GM23248 (cell line): ENCODE measurements at regions not wholly inside any gene's neighbourhood (a gene's known extent, or its start where the extent isn't known, plus 50 kb on each side); places are given as distances from the start of the nearest gene placed in this dataset.

Source experiments
- EZH2 ChIP-seq: fragments of 200-600 bp; sonication (generic); IDR thresholded peaks from 2 replicates; pipeline ENCODE4 v1.6.1; 2018; ENCODE audit warnings: antibody characterized with exemption, mild to moderate bottlenecking; ENCODE audit not compliant: insufficient read depth, poor library complexity, severe bottlenecking
- EZH2phosphoT487 ChIP-seq: fragments of 200-600 bp; sonication (generic); IDR thresholded peaks from 2 replicates; pipeline ENCODE4 v1.6.1; 2018; ENCODE audit warnings: antibody characterized with exemption, moderate library complexity, mild to moderate bottlenecking, low read depth; ENCODE audit not compliant: insufficient read depth

DNA sequence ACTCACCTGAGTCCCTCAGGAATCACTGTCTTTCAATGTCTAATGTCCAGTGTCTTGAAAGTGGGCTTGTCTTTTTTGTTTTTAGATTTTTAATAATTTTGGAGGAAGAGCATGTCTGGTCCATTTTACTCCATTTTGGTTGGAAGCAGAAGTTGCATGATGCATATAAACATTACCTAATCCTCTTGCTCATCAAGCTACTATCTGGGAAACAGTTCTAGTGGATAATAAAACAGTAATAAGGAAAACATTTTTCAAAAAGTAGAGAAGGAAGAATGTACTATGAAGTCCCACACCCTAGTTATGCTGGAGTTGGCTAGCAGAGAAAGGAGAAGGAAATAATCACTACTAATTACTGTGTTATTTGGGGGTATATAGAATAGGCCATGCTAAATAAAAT is 263.7 kb downstream of the ETAA1 start:
- TF ChIP-seq EZH2: no peak
- no peak for TF ChIP-seq EZH2phosphoT487
